HG03432 (cell line): ENCODE measurements at regions not wholly inside any gene's neighbourhood (a gene's known extent, or its start where the extent isn't known, plus 50 kb on each side); places are given as distances from the start of the nearest gene placed in this dataset.

Source experiments
- ATAC-seq: cut with Tn5 transposase; IDR thresholded peaks from one replicate; pipeline ENCODE4 v1.9.1; 2021; ENCODE audit warnings: mild to moderate bottlenecking, moderate library complexity; ENCODE audit not compliant: unreplicated experiment

DNA sequence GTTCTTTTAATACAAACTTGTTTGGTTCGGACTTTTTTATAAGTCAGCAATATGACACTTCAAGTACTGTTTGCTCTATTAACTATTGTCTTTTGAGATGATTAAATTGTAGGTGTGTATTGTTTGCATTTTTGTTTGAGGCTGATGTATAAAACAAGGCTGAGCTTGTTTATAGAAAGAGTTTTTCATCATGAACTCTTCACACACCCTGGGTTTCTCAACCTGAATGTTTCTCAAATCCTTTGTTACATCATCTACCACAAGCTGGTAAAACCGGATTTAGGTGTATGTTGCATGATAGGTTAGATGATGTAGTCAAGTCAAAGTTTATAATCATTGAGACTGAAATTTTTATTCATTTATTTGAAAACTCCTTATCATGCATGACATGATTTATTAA is 335.2 kb upstream of the LRATD1 start:
- ATAC-seq: no peak

DNA sequence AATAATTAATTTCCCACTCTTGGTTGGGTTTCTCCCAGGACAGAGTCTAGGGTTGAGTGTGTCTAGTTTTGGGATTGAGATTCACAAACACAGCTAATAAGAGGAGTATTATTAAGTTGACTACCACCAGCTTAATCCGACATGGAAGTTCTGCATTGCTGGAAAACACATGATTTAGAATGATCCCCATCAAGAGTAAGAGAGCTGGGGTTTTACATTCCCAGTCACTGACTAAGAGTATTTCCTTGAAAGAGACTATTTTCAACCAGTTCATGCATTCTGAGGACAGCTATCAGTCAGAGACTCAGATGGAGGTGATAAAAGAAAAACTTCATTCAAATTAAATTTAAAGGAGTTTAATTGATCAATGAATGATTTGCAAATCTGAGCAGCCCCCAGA is 334.6 kb upstream of the LRATD1 start:
- ATAC-seq: no peak

DNA sequence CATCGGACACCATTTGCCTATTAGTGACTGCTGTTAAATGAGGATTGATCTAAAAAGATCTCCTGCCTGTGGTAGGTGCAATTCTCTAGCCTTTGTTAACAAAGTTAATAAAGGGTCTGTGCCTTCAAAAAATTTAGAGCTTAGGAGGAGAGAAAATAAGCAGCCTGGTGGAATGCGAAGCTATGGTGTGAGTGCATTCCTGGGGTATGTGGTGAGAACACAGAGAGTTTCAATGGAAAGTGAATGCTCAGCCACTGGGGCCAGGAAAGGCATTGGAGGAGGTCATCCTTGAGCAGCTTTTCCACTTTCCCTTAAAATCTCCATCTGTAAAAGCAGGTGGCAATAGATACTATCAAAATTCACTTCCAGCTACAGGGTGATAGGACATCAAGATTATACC is 331.2 kb upstream of the LRATD1 start:
- no peak for ATAC-seq

DNA sequence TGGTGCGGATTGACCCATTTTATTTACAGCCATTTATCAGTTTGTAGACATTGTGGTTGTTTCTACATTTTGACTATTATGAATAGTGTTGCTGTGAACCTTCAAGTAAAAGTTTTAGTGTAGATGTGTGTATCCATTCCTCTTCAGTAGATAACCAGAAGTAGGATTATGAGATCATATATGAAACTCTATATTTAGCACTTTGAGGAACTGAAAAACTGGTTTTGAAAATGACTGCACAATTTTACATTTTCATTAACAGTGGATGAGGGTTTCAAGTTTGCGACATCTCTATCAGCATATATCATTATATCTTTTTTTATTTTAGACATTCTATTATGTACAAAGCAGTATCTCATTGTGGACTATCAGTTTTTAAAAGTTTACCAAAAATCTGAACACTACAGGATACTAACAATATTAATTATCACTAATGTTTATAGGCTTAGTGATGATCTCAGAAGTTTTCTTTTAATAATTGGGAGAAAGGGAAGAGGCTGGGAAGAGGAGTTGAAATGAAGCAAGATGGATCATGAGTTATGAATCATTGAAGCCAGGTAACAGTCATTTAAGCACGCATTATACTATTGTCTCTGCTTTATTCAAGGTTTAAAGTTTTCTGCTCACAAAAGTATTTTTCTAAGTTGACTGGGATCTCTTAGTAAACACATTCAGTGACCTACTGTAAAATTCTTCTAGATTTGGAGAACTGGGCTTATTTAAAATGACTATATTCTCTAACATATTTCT is 329.0 kb upstream of the LRATD1 start:
- peak; percentile 88 for ATAC-seq

DNA sequence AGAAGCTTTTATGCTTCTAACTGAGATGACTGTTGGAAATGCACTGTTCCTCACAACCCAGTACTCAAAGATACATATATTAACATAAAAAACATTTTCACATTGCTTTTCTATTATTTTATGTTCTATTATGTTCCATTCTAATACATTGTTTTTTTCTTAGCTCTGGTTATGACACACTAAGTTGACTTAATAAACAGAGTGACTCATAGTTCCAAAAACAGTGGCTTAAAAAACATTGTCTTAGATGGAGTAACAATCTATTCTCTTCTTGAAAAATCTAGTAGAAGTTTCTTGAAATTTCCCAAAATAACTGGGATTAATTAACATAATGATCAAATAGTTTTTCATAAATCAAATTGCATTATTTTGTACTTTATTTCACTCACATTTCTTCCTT is 328.2 kb upstream of the LRATD1 start:
- ATAC-seq: no peak

DNA sequence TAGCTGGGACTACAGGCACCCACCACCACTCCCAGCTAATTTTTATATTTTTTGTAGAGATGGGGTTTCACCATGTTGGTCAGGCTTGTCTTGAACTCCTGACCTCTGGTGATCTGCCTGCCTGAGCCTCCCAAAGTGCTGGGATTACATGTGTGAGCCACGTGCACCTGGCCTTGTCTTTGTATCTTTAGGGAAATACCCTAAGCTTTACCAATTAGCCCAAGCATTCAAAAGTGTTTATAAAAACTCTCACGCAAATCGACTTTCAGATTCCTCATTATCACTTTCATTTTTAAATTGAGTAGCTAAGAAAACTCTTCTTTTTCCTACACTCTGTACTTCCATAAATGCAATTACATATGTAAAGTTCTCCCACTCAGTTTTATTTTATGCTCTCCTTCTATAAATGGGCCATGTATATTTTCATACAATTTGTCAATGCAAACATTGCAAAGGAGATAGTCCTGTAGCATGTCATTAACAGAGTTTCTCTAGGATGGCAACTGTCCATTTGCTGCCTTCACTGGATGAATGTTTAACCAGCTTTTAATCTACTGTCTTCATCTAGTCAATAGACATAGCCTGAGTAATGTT is 326.2 kb upstream of the LRATD1 start:
- ATAC-seq: peak; percentile 74

DNA sequence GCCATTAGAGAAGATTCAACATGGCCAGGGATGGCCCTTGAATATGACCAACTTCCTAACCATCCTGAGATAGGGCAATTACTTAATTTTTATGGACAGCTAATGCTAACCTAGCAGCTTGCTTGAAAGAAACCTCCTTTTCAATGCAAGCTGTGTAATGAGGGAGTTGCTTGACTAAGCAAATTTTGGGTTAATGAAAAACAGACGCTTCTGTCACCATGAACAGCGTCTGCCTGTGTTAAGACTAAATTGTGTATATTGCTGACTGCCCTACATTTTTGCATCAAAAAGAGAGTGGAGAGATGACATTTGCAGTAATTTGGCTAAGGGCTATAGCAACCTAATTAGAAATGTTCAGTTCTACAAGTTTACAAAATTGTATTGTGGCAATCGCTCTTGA is 319.2 kb upstream of the LRATD1 start:
- ATAC-seq: no peak

DNA sequence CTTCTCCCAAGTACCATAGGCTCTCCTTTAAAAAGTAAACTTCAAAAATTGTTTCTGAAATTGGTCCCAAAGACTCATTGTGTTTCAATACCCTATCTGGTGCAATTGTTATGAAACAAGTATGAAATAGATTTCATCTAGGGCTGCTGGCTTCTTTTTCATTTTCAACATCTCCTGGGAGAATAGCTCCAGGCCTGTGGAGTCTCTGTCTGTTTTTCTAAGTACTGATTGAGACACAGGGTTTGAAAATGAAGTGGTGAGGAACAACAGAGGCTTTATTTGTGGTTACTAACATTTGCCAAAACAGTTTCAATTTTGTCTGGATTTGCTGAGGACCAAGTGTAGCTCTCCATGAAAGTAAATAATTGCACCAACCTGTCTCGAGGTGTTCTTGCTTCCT is 315.9 kb upstream of the LRATD1 start:
- ATAC-seq: no peak

DNA sequence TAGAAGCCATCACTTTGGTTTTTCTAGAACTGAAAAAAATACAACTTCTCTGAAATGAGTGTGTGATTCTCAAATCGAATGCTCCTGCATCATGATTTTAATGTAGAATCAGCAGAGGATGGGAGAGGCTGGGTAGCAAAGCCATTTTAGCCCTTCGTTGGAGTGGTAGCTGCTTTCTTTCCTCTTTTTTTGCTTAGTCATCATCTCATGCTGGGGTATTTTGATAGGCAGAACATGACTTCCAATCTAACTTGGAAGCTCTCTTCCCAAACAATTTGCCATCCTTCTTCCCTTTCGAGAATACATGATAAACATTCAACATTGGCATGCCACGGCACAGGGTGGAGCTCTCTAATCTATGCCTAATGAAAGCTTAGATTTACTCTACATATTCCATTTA is 311.2 kb upstream of the LRATD1 start:
- no peak for ATAC-seq

DNA sequence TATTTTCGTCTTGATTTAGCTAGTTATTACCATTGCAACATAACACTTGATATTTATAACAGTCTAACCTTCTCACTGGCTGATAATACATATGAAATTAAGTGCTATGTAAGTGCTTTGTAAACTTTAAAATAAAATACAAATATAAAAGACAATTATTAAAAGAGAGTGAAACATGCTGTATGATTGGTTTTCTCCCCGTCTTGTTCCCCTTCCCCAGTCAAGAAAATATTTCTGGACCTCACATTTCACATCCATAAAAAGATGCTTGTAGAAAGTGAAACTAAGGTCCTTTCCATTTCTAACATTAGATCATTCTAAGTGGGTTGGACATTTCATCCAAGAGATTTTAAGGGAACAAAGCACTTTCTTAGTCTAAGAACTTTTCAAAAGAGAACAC is 310.2 kb upstream of the LRATD1 start:
- no peak for ATAC-seq

DNA sequence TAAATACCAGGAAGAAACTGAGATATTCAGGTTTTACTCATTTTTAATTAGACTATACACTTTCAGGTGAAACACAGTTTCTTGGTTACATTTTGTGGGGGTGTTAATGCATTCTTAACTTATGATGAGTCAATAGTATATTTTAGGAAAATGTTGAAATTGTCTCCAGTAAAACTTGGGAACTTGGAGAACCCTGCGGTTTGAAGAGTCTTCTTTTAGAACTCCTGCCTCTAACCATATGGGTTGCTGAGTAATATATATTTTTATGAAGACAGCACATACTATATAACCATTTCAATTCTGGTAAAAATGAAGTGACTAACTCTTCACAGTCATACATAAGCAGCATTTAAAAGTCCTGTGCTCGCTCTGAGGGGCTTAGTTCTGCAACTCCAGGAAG is 308.2 kb upstream of the LRATD1 start:
- ATAC-seq: no peak

DNA sequence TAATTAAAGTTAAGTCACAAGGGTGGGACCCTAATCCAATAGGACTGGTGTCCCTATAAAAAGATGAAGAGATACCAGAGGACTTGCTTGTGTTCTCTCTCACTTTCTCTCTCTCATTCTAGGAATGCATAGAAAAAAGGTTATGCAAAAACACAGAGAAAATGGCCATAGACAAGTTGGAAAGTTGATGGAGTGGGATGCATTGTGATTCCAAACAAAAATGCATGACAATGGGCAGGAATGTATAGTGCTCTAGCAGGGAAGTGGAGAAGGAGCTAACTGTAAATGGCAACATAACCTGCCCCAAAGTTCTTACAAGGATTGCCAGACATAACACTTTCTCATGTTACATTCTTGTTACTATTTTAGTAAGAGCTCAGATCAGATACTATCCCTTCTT is 301.6 kb upstream of the LRATD1 start:
- no peak for ATAC-seq

DNA sequence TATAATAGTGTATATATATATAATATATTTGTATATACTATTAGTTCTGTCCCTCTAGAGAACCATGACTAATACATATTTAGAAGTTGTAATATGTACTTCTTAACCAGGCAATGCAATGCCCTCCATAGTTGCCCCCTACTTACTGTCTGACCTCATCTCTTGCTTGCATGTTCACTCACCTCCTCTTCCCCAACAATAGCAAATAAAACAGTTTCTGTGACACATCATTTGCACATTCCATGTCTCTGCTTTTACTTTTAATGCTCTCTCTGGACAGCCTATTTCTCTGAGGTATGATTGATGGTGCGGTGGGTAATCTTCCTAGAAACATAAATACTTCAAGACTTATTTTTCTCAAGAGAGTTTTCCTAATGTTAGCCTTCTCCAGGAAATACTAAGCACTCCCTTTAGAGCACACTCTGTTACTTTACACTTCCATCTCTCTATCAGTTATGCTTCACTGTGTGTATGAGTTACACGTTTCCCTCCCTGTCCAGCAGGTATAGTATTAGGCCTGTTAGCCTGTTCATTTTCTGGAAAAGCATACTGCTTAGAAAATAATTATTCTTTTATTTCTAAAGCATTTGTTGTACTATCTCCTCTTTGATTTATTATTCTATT is 295.6 kb upstream of the LRATD1 start:
- ATAC-seq: no peak

DNA sequence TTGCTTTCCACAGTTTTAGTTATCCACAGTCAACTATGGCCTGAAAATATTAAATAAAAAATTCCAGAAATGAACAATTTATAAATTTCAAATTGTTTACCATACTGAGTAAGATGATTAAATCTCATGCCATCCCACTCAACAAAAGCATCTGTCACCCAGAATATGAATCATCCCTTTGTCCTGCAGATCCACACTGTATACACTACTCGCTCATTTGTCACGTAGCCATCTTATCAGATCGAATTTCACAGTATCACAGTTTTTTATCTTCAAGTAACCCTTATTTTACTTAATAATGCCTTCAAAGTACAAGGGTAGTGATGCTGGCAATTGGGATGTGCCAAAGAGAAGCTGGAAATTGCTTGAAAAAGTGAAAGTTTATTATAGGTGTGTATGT is 291.8 kb upstream of the LRATD1 start:
- ATAC-seq: no peak

DNA sequence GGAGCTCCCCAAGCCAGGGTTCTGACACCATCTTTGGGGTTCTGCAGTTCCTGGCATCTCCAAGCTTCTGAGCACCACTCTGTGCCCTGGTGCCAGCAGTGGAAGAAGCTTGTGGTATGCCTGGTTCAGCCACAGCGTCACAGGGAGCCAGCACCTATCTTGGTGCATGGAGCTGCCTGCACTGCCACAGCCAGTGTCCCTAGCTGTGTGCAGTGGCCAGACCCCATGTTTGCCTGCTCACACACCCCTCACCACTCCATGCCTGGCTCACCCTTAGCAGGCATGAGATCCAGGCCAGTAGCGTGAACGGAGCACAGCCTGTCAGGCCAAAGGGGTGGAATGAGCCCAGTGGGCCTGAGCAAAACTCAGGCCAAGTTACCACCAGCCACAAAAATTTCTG is 290.2 kb upstream of the LRATD1 start:
- no peak for ATAC-seq

DNA sequence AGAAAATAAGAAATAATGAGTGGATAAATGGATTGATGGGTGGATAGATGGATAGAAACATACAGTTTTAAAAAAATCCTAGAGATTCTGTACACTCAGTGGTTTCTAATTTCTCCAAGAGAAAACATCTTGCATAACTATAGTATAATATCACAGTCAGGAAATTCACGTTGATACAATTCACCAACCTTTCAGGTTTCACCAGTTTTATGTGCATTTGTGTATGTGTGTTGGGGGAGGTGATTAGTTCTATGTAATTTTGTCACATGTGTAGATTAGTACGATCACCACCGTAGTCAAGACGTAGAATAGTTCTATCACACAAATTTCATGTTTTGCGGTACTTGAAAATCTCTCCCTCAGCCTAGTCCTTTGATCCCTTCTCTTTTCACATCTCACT is 288.2 kb upstream of the LRATD1 start:
- no peak for ATAC-seq

DNA sequence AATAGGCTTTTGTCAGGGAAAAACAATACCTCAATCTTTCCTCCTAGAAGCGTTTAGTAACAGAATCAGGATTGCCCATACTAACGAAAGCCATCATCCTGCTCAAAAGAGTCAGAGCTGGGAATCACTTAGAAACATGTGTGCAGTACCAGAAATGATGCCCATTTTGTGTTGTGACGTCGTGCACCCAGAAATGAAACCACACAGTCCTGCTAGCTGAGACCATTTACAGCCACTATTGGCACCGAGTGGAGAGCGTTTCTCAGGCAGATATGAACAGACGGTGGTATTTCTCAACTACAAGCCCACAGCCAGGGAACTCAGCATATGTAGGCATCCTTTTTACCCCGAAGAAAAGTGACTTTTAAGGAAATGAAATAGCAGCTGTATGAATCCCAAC is 284.3 kb upstream of the LRATD1 start:
- ATAC-seq: no peak

DNA sequence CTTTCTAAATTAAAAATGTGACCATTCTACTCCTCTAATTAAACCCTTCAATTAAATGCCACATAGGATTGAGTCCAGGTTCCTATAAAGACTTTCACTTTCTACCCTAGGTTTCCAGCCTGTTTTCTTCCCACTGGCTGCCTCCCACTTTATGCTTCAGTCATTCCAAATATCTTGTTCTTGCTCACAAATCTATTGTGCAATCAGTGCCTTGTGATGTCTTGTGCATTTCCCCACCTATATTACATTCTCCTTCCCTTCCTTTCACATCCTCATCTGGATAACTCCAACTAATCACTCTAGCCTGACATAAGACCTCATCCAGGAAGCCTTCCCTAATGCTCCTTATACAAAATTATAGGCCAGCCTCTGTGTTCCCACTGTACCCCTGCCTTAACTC is 281.7 kb upstream of the LRATD1 start:
- no peak for ATAC-seq

DNA sequence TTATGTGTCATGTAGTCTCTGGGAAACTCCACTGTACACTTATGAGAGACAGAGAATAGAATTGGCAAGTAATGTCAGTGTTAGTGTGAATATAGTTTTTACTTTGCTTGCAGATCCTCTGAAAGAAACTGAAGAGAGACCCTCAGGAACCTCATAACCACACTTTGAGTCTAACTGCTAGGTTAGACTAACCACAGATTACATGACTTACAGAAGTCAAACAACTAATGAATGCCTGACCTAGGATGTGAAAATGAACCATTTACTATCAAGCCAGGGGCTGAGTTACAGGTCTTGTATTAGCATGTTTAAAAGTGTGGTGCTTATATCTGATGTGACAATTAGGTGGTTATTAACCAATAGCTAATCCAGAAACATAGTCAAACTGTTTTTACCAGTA is 280.4 kb upstream of the LRATD1 start:
- no peak for ATAC-seq

DNA sequence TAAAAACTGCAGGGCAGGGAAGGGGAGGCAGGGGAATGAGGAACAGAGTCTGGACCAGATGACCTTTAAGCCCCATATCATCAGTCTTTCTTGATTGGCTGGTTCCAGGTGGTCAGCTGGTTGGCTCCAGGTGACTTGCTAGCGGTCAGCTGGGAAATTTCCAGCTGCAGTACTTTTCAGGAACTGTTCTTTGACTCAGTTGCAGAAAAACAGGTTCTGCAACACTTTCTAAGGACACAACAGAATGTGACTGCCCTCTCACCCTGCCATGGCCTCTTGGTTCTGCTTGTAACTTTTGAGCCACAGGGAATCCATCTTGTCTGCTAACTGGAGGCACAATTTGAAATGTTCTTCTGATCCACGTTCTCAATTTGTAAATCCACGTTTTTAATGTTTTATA is 278.3 kb upstream of the LRATD1 start:
- ATAC-seq: no peak

DNA sequence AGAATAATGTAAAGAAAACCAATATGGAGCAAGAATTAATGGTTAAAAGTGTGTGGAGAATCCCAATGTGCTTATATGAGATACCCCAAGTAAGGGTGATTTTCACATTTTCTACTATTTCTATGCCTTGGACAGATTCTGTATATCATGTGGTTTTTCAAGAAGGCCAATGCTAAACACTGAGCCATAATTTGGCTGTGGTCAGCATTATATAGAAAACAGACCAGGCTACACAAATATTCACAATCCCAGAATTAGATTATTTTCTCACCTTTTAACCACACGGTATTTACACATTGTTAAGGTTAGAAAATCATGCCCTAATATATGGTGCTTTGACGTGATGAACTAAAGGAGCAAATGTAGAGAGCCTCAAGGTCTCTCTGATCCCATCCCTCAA is 277.4 kb upstream of the LRATD1 start:
- no peak for ATAC-seq

DNA sequence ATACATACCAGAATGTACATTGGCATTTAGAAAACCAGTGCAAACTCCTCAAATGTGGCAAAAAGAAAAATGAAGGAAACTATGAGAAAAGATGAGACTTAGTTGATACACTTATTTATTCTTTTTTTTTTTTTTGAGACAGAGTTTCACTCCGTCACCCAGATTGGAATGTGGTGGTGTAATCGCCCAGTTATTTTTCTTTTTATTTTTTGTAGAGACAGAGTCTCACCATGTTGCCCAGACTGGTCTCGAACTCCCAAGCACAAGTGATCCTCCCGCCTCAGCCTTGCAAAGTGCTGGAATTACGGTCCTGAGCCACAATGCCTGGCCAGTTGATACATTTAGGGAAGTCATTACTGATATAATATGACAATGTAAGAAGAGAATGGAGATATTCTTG is 274.2 kb upstream of the LRATD1 start:
- no peak for ATAC-seq

DNA sequence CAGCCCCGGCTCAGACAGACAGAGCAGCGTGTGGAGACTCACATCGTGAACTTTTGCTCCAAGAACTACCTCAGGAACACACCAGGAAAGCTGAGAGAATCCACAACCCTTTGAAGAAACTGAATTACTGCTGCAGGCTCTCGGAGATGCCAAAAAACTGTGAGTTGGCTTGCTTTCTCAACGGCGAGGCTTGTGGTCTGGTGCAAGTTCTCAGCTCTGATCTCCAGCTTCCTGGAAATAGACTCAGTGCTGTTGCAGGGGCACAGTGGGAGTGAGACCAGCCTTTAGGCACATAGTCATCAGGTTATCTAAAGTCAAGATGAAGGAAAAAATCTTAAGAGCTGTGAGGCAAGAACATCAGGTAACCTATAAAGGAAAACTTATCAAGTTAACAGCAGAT is 273.7 kb upstream of the LRATD1 start:
- ATAC-seq: no peak
